RWPE2 (cell line): ENCODE measurements at regions not wholly inside any gene's neighbourhood (a gene's known extent, or its start where the extent isn't known, plus 50 kb on each side); places are given as distances from the start of the nearest gene placed in this dataset.

Experiments
- ATAC-seq: fragments of 200-7000 bp; cut with Tn5 transposase; 3 replicates; pipeline ENCODE4 v1.9.1; 2021; ENCODE audit warnings: low read depth
- DNase-seq: peaks from one replicate; pipeline ENCODE4 v3.0.0-alpha.2; 2020; ENCODE audit warnings: low spot score
- H3K27ac ChIP-seq: fragments of 450-650 bp; 2 replicates; pipeline ENCODE4 v1.5.1; 2017; ENCODE audit warnings: mild to moderate bottlenecking; ENCODE audit not compliant: poor library complexity, severe bottlenecking
- H3K27me3 ChIP-seq: fragments of 250-450 bp; sonication (Bioruptor Pico); 2 replicates; pipeline ENCODE4 v1.5.1; 2021; ENCODE audit warnings: mild to moderate bottlenecking, moderate library complexity; ENCODE audit not compliant: insufficient read depth, poor library complexity, severe bottlenecking
- H3K36me3 ChIP-seq: fragments of 250-450 bp; sonication (Bioruptor Pico); 2 replicates; pipeline ENCODE4 v1.5.1; 2020; ENCODE audit warnings: low read depth, mild to moderate bottlenecking, moderate library complexity
- H3K4me1 ChIP-seq: fragments of 250-450 bp; sonication (Bioruptor Pico); 2 replicates; pipeline ENCODE4 v1.5.1; 2021; ENCODE audit warnings: mild to moderate bottlenecking, moderate library complexity; ENCODE audit not compliant: insufficient read depth, poor library complexity, severe bottlenecking
- H3K4me3 ChIP-seq: fragments of 250-450 bp; sonication (Bioruptor Pico); 2 replicates; pipeline ENCODE4 v1.5.1; 2021; ENCODE audit warnings: mild to moderate bottlenecking, moderate library complexity; ENCODE audit not compliant: severe bottlenecking
- H3K9me3 ChIP-seq: fragments of 250-450 bp; sonication (Bioruptor Pico); 2 replicates; pipeline ENCODE4 v1.5.1; 2021; ENCODE audit warnings: mild to moderate bottlenecking, moderate library complexity; ENCODE audit not compliant: severe bottlenecking
- CTCF ChIP-seq: fragments of 450-650 bp; IDR thresholded peaks from one replicate; pipeline ENCODE4 v1.5.1; 2017; ENCODE audit warnings: mild to moderate bottlenecking, moderate library complexity; ENCODE audit not compliant: poor library complexity, severe bottlenecking

GRCh38 chr15:45993072-45993471 is 358.2 kb downstream of the SQOR start:
- no peaks in the 10 kb centered on the region for H3K36me3 ChIP-seq
- H3K27ac ChIP-seq = no peak overlapping the region
- H3K27me3 ChIP-seq = no peaks in the 10 kb centered on the region
- ATAC-seq (no peak), DNase-seq (no peak)
- H3K9me3 ChIP-seq = no peaks in the 10 kb centered on the region
- H3K4me1 ChIP-seq = no peaks in the 10 kb centered on the region
- H3K4me3 ChIP-seq = no peak overlapping the region
- TF ChIP-seq CTCF = no peak

- Histone ChIP-seq H3K36me3 (no peaks in the 10 kb centered on the region), H3K27me3 (no peaks in the 10 kb centered on the region), H3K4me1 (no peaks in the 10 kb centered on the region), H3K4me3 (no peak overlapping the region), H3K27ac (no peak overlapping the region), H3K9me3 (no peaks in the 10 kb centered on the region)
- TF ChIP-seq CTCF = no peak
- no peak for DNase-seq
- ATAC-seq = no peak
Measured at GRCh38 chr15:45993508-45993907, 358.7 kb downstream of the SQOR start.

- no peaks in the 10 kb centered on the region for H3K4me1 ChIP-seq
- TF ChIP-seq CTCF = no peak
Measured at GRCh38 chr15:45995800-45996199, 361.0 kb downstream of the SQOR start.

GRCh38 chr15:46014532-46014931 is 379.7 kb downstream of the SQOR start:
- Histone ChIP-seq H3K4me3 (no peak overlapping the region), H3K36me3 (no peaks in the 10 kb centered on the region), H3K27ac (no peak overlapping the region), H3K4me1 (peaks cover 2% of the 10 kb centered on the region), H3K9me3 (peaks cover 4% of the 10 kb centered on the region), H3K27me3 (no peaks in the 10 kb centered on the region)
- ATAC-seq (no peak), DNase-seq (peak; percentile 52)
- no peak for TF ChIP-seq CTCF

More at GRCh38 chr15:45995800-45996199, 361.0 kb downstream of the SQOR start:
- no peak overlapping the region for H3K27ac ChIP-seq
- DNase-seq (no peak), ATAC-seq (no peak)
- H3K4me3 ChIP-seq = no peak overlapping the region
- H3K36me3 ChIP-seq = no peaks in the 10 kb centered on the region
- no peaks in the 10 kb centered on the region for H3K27me3 ChIP-seq
- no peaks in the 10 kb centered on the region for H3K9me3 ChIP-seq

- no peaks in the 10 kb centered on the region for H3K9me3 ChIP-seq
- no peaks in the 10 kb centered on the region for H3K36me3 ChIP-seq
- no peak for ATAC-seq
- H3K4me1 ChIP-seq = no peaks in the 10 kb centered on the region
- H3K27ac ChIP-seq = no peak overlapping the region
- H3K27me3 ChIP-seq = no peaks in the 10 kb centered on the region
- no peak for DNase-seq
- H3K4me3 ChIP-seq = no peak overlapping the region
- no peak for TF ChIP-seq CTCF
Measured at GRCh38 chr15:46034755-46035154, 399.9 kb downstream of the SQOR start.
